ENCODE measurements at regions not wholly inside any gene's neighbourhood (a gene's known extent, or its start where the extent isn't known, plus 50 kb on each side); places are given as distances from the start of the nearest gene placed in this dataset.

DNA sequence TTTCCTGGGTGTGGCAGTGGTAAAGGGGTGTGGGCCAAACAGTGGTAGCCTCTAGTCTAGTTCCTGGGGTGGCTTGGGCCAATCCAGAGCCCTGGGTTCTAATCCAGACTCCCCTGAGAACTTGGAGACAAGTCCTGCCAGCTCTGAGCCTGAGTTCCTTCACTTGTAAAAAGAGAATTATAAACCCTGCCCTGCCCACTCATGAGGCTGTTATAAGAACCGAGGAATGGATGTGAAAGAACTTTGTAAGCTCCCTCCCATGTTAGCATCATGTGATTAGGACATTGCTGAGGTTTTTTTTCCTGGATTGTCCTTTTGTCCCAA lies 131.0 kb downstream of the RRAGC start (continued):
- TF ChIP-seq, protein P1, sequence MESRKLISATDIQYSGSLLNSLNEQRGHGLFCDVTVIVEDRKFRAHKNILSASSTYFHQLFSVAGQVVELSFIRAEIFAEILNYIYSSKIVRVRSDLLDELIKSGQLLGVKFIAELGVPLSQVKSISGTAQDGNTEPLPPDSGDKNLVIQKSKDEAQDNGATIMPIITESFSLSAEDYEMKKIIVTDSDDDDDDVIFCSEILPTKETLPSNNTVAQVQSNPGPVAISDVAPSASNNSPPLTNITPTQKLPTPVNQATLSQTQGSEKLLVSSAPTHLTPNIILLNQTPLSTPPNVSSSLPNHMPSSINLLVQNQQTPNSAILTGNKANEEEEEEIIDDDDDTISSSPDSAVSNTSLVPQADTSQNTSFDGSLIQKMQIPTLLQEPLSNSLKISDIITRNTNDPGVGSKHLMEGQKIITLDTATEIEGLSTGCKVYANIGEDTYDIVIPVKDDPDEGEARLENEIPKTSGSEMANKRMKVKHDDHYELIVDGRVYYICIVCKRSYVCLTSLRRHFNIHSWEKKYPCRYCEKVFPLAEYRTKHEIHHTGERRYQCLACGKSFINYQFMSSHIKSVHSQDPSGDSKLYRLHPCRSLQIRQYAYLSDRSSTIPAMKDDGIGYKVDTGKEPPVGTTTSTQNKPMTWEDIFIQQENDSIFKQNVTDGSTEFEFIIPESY (IDR thresholded peaks at IDR 0.05; ENCODE audit: extremely low read depth, insufficient replicate concordance, low read length) = no peak
- no peak for TF ChIP-seq TCF7L2 (IDR thresholded peaks at IDR 0.05; ENCODE audit: borderline replicate concordance, extremely low read depth, insufficient read depth, insufficient read length)
- TF ChIP-seq EGR1 (IDR thresholded peaks at IDR 0.05; ENCODE audit: low read depth) = no peak
- no peak for TF ChIP-seq RAD21 (IDR thresholded peaks at IDR 0.05; ENCODE audit: low read depth)
- TF ChIP-seq SRF (IDR thresholded peaks at IDR 0.05; ENCODE audit: low read depth) = no peak
- no peak for TF ChIP-seq POLR2A (IDR thresholded peaks at IDR 0.05; ENCODE audit: borderline replicate concordance, extremely low read depth, insufficient read depth, insufficient read length)

DNA sequence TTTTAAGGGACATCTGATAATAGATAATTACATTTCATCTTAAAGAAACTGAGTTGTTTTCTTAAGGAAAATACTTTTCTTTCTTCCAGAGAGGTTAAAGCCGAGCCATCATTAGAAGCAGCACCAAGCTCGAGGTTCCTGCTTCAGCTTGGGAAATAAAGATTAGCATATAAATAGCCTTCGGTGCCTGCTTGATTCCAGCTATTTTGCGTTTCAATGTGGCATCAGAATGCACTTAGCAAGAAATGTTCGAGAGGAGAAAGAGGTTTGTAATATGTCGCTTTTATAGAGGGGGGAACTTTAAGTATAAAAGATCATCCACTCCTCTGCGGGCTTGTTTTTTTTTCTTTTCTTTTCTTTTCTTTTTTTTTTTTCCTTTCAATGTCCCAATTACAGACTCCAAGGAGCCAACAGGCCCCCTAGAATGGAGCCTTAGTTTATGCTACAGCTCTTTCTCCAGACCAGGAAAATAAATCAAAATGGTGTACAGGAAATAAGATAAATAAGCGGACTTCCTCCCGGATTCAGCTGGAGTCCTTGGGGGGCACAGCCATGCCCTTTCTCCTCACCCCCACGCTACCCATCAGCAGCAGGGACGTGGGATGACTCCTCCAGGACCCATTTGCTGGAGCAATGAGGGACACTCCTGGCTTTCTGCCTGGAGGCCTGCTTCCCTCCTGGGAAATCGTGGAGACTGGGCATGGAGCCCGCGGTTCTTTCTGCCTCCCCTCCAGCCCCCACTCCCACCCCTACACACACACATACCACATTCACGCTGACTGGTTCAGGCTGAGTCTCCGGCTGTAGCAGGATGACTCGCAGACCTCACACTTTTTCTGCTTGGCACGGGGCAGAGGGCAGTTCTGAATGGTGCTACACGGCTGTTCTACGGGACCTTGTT lies 131.6 kb downstream of the RRAGC start:
- Histone ChIP-seq H3K4me2 (ENCODE audit: low read length) (no peak overlapping the region), H3K4me3 (replicated peaks in 1 of 2; ENCODE audit: low read depth in 1 of 2, low read length in 2 of 2) (no peak overlapping the region), H3K27me3 (ENCODE audit: insufficient read depth, low read length) (peaks cover 27% of the 10 kb centered on the region), H3K9me3 (ENCODE audit: control insufficient read depth in 1 of 2, insufficient read depth in 1 of 2, low read depth in 1 of 2, low read length in 2 of 2) (no peaks in the 10 kb centered on the region), H3K9me2 (ENCODE audit: insufficient read depth) (no peaks in the 10 kb centered on the region), H3K9ac (ENCODE audit: low read length) (no peak overlapping the region), H3K36me3 (ENCODE audit: control insufficient read depth in 1 of 2, insufficient read depth in 2 of 2, low read length in 2 of 2) (no peaks in the 10 kb centered on the region), H4K20me1 (ENCODE audit: insufficient read depth) (no peaks in the 10 kb centered on the region), H2AFZ (ENCODE audit: low read depth, low read length, poor library complexity, severe bottlenecking) (no peak overlapping the region), H3K27ac (ENCODE audit: low read depth, low read length) (no peak overlapping the region), H3K79me2 (ENCODE audit: insufficient read depth, low read length) (no peaks in the 10 kb centered on the region), H3K4me1 (ENCODE audit: control insufficient read depth in 1 of 2, insufficient read depth in 2 of 2, low read length in 2 of 2) (peaks cover 0 to 17% of the 10 kb centered on the region in 2 experiments; a peak in 2 of 4 replicates)
- ChIA-PET RAD21 (ENCODE audit: low non-redundant PET in 1 of 2, low total read pairs in 2 of 2, uncharacterized antibody in 2 of 2, unreplicated experiment in 2 of 2) (no interaction called here), CTCF (no interaction called here), POLR2A (no interaction called here)
- TF ChIP-seq TCF7L2 (IDR thresholded peaks at IDR 0.05; ENCODE audit: borderline replicate concordance, extremely low read depth, insufficient read depth, insufficient read length) = no peak
- no peak for TF ChIP-seq SP1 (IDR thresholded peaks at IDR 0.05; ENCODE audit: low read depth)
- no peak for TF ChIP-seq EZH2phosphoT487 (IDR thresholded peaks at IDR 0.05; ENCODE audit: borderline replicate concordance)
- TF ChIP-seq EGR1 (IDR thresholded peaks at IDR 0.05; ENCODE audit: low read depth) = no peak
- TF ChIP-seq, protein P2, sequence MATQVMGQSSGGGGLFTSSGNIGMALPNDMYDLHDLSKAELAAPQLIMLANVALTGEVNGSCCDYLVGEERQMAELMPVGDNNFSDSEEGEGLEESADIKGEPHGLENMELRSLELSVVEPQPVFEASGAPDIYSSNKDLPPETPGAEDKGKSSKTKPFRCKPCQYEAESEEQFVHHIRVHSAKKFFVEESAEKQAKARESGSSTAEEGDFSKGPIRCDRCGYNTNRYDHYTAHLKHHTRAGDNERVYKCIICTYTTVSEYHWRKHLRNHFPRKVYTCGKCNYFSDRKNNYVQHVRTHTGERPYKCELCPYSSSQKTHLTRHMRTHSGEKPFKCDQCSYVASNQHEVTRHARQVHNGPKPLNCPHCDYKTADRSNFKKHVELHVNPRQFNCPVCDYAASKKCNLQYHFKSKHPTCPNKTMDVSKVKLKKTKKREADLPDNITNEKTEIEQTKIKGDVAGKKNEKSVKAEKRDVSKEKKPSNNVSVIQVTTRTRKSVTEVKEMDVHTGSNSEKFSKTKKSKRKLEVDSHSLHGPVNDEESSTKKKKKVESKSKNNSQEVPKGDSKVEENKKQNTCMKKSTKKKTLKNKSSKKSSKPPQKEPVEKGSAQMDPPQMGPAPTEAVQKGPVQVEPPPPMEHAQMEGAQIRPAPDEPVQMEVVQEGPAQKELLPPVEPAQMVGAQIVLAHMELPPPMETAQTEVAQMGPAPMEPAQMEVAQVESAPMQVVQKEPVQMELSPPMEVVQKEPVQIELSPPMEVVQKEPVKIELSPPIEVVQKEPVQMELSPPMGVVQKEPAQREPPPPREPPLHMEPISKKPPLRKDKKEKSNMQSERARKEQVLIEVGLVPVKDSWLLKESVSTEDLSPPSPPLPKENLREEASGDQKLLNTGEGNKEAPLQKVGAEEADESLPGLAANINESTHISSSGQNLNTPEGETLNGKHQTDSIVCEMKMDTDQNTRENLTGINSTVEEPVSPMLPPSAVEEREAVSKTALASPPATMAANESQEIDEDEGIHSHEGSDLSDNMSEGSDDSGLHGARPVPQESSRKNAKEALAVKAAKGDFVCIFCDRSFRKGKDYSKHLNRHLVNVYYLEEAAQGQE (IDR thresholded peaks at IDR 0.05; ENCODE audit: low read depth) = no peak
- TF ChIP-seq ZFX (IDR thresholded peaks at IDR 0.05) = no peak
- TF ChIP-seq ZNF274 (IDR thresholded peaks at IDR 0.05; ENCODE audit: low read depth, low read length) = no peak
- no peak for TF ChIP-seq SRF (IDR thresholded peaks at IDR 0.05; ENCODE audit: low read depth)
- TF ChIP-seq CEBPB (IDR thresholded peaks at IDR 0.05; ENCODE audit: low read depth) = no peak
- TF ChIP-seq, protein P3, sequence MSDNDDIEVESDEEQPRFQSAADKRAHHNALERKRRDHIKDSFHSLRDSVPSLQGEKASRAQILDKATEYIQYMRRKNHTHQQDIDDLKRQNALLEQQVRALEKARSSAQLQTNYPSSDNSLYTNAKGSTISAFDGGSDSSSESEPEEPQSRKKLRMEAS (IDR thresholded peaks at IDR 0.05) = no peak
- TF ChIP-seq POLR2A (IDR thresholded peaks at IDR 0.05; ENCODE audit: borderline replicate concordance, extremely low read depth, insufficient read depth, insufficient read length) = no peak
- TF ChIP-seq JUND (IDR thresholded peaks at IDR 0.05) = no peak
- no peak for TF ChIP-seq SIN3A (IDR thresholded peaks at IDR 0.05; ENCODE audit: low read depth)
- TF ChIP-seq, protein P4, sequence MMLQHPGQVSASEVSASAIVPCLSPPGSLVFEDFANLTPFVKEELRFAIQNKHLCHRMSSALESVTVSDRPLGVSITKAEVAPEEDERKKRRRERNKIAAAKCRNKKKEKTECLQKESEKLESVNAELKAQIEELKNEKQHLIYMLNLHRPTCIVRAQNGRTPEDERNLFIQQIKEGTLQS (IDR thresholded peaks at IDR 0.05) = no peak
- intact Hi-C loops (cut with micrococcal nuclease) = no loop called here
- ATAC-seq = peak; percentile 56
- DNase-seq (ENCODE audit: low read depth, low spot score) = no peak
- BruUV-seq (replicated peaks) = no TSS peak
